Activated CD4-positive, CD25-positive, alpha-beta regulatory T cell (primary cell): ENCODE measurements at regions not wholly inside any gene's neighbourhood (a gene's known extent, or its start where the extent isn't known, plus 50 kb on each side); places are given as distances from the start of the nearest gene placed in this dataset.

Experiments used
- DNase-seq, 4 experiments: peaks; one replicate each; lab custom pipeline; 2025; lab: John Stamatoyannopoulos, UW

- no peak for DNase-seq
These were observed 502.9 kb downstream of the BRD1 start for GRCh38 chr22:49324527-49325491.

DNA sequence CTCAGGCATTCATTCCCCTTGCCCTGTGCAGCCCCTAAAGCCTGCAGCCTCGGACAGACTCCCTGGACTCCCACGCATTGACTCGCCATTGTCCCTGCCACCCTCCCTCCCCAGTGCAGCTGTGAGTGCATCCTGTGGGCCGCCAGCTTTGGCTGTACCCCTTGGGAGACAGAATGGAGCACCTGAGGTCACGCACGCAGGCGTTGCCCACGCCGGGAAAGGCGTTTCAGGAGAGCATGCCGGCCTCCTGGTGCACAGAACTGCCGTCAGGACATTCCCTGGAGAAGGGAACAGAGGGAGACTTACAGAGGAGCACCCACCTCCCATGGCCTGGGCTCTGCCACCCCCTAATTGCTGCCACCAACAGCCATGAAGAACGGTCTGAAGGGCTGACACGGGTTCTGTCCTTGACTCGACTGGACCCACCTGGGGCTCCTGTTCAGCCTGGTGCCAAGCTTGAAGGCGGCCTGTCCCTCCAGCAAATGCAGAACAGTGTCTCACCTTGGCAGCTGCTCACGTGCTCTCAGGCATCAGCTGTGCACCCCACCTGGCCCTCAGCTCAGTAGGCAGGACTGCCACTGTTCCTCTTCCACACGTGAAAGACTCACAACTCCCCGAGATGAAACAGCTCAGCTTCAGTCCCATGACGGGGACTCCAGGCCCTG, 503.8 kb downstream of the BRD1 start:
- no peak for DNase-seq

GRCh38 chr22:49322861-49323622, 504.6 kb downstream of the BRD1 start:
- DNase-seq, result no peak

GRCh38 chr22:49322231-49322630, 505.4 kb downstream of the BRD1 start:
- DNase-seq, result no peak

GRCh38 chr22:49321477-49322055, 506.1 kb downstream of the BRD1 start:
- no peak for DNase-seq

DNA sequence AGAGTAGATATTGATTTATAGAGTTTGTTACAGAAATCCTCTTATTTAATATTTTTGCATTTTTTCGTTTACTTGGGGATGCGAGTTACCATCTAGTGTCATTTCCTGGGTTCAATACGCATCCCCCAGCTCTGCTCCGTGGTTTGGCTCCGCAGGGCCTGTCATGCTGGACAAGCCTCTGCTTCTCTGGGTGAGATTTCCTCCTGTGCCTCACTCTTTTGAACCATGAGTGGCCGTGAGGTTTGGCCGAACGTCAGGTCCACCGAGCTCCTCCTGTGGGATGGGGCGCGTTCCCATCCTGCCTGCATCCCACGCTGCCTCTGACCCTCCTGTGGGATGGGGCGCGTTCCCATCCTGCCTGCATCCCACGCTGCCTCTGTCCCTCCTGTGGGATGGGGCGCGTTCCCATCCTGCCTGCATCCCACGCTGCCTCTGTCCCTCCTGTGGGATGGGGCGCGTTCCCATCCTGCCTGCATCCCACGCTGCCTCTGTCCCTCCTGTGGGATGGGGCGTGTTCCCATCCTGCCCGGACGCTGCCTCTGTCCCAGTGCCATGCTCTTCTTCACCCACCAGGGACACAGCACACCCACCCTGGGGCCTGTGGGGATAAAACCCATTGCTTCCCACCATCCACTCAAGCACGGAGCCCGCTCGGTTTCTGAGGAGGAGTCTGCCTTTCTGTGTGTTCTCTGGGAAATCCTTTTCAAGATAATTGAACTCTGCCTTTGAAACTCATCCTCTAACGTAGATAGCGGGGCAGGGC, 506.8 kb downstream of the BRD1 start:
- no peak for DNase-seq

GRCh38 chr22:49317369-49317768, 510.3 kb downstream of the BRD1 start:
- no peak for DNase-seq

GRCh38 chr22:49312601-49313000, 515.1 kb downstream of the BRD1 start:
- no peak for DNase-seq

DNA sequence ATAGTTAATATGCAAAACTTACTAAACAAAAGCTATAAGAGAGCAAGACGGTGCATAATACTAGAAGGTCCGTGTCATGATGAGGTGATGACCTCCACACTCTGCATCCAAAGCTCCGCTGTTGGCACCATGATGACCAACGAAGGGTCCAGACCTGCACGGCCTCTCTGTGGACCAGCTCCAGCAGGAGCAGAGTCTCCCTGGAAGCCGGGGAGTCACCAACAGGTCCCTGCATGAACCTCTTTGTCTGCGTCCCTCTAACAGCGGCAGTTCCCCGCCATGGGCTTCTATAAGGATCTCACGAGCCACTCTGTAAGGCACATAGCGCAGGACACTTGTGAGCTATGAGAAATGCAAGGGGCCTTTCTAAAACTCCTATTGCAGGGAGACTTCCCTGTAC, 517.3 kb downstream of the BRD1 start:
- DNase-seq, result no peak

- no peak for DNase-seq
These were observed 519.4 kb downstream of the BRD1 start for GRCh38 chr22:49308300-49308699.

- DNase-seq, result no peak
These were observed 519.8 kb downstream of the BRD1 start for GRCh38 chr22:49307870-49308269.

- no peak for DNase-seq
These were observed 520.2 kb downstream of the BRD1 start for GRCh38 chr22:49307481-49307830.

GRCh38 chr22:49306632-49307480, 520.8 kb downstream of the BRD1 start:
- no peak for DNase-seq

- DNase-seq, result no peak
These were observed 521.6 kb downstream of the BRD1 start for GRCh38 chr22:49305966-49306631.

GRCh38 chr22:49305214-49305965, 522.3 kb downstream of the BRD1 start:
- DNase-seq, result peak; percentile 22 to 49 (median 34)

GRCh38 chr22:49303781-49304461, 523.8 kb downstream of the BRD1 start:
- DNase-seq, result no peak

DNA sequence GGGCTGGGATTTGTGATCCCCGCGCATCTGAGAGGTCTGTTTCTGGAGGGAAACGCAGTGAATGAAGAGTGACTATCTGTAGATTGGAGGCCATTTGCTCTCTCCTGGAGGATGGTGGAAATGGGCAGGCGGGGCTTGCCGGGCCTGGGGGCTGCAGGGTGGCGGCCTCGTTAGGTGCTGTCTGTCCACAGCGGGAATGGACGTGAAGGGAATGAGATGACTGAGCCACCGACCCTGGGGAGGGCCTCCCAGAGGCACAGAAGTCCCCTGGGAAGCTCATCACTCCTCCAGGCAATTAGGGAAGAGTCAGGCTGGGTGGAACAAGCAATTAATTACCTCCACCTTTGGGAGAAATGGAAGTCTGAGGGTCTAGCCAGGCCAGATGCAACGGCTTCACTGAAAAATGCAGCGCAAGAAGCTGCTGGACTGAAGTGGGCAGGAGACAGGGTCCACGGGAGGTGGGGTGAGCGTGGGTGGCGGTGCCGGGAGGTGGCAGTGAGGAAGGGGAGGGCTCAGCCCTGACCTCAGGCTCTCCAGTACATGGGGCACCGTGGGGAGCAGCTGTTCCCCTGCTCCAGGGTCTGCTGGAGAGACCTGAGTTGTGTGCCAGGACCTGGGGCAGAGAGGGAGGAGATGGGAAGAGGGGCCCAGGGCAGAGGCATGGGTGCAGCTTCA, 524.5 kb downstream of the BRD1 start:
- no peak for DNase-seq

GRCh38 chr22:49302530-49302929, 525.1 kb downstream of the BRD1 start:
- DNase-seq, result no peak
